Activated CD4-positive, alpha-beta T cell treated with anti-CD3 and anti-CD28 coated beads, Interleukin-2, amount 50 U/mL, for 1 hour (primary cell): ENCODE measurements at regions not wholly inside any gene's neighbourhood (a gene's known extent, or its start where the extent isn't known, plus 50 kb on each side); places are given as distances from the start of the nearest gene placed in this dataset.

ENCODE experiments used
- DNase-seq: peaks from one replicate; pipeline ENCODE4 v3.0.0-alpha.2; 2020

DNA sequence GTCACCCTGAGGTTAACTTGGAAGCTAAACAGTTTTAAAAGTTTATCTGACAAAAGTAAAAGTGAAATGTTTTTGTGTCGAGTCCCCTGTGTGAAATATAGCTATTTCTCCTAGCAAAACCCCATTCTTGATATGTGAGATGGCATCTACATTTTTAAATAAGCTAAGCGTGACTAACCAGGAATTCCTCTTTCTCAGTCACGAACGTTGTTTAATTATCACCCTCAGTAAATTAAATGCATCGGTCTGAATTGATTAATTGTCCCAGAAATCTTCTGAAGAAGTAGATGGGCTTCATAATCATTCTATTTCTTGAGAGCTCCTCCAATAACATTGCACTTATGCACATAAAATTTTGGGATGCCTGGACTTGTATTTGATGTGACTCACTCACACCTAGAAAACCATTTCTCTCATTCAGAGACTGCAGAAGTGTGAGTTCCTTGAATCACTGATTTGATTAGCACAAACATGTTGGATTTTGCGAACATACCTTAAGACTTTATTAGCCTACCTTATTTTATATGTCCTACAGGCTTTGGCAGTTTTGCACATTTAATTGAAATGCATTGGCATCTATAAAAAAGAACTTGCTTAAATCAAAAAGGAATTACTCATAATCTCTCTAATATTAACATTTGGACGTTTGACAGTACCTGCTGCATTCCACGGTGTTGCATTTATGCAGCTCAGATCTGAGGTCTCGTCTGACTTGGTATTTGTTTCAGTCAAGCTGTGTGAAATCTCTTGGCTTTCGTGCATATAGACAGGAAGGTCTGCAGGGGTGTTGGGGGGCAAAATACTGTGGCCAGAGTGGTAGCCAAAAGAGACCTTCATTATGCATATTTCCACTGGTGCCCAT, 475.2 kb downstream of the EPHA4 start:
- DNase-seq: no peak

GRCh38 chr2:221097568-221097915, 474.6 kb downstream of the EPHA4 start:
- no peak for DNase-seq

GRCh38 chr2:221097949-221098348, 474.2 kb downstream of the EPHA4 start:
- no peak for DNase-seq

- DNase-seq: no peak
Observed at GRCh38 chr2:221100467-221101089, 471.5 kb downstream of the EPHA4 start.

DNA sequence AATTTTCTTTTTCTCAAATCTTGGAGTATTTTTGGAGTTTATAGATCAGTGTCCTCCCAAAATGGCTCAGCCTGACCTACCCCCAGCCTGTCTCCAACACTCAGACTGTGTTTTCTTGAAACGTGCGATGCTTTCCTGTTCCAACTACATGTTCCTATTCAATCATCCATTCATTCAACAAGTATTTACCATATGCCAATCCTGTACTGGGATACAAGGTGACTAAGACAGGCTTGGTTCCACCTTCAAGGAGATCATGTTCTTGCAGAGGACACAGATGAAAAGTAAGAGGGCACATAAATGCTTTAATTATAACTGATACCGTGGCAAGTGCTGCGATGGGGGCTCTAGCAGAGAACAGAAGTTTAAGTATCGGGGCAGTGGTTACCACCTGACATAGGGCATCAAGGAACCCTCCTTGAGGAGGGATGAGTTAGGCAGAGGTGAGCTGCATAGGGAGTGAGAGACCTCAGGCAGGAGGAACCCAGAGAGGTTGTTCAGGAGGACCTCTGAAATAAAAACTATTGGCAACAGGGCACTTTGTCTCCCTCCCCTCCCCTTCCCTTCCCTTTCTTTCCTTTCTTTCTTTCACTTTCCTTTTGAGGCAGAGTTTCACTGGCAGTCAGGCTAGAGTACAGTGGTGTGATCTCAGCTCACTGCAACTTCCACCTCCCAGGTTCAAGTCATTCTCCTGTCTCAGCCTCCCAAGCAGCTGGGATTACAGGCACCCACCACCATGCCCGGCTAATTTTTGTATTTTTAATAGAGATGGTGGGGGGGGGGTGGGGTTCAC, 469.0 kb downstream of the EPHA4 start:
- DNase-seq: no peak

GRCh38 chr2:221103930-221104329, 468.2 kb downstream of the EPHA4 start:
- no peak for DNase-seq

DNA sequence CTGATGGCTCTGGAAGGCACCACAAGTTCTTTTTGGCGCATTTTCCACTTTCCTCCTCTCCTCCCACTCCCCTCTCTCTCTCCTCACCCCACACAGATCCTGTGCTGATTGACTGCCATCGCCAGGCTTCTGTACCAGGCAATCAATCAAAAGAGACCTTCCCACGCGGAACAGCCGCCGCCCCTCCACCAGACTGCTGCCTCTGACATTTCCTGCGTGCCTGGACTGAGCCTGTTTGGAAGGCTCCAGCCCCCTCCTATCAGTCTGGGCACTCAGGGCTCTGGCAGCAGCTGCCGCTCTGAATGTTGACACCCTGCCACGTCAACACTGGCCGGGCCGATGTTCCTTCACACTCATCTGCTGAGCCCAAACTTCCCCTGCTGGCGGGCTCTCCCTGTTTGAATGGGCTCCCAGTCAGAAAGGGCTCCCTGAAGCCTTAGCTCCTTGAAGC, 467.7 kb downstream of the EPHA4 start:
- DNase-seq: no peak

DNA sequence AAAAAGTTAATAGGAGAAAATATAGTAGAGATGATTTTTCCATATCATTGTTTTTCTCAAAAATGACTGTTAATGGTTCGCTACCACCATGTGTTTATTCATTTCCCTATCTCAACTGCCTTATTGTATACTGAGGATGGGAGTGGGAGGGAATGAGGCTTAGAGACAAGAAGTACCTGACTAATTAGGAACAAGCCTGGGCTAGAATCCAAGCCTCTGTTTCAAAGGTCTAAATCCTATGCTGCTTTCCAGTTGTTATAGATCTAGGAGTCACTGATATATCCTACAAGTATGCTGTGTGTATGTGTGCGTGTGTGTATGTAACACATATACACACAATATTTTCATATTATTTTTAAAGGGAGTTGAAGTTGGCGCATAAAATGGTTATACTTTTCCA, 465.9 kb downstream of the EPHA4 start:
- DNase-seq: no peak

- no peak for DNase-seq
Observed at GRCh38 chr2:221107424-221107823, 464.7 kb downstream of the EPHA4 start.

DNA sequence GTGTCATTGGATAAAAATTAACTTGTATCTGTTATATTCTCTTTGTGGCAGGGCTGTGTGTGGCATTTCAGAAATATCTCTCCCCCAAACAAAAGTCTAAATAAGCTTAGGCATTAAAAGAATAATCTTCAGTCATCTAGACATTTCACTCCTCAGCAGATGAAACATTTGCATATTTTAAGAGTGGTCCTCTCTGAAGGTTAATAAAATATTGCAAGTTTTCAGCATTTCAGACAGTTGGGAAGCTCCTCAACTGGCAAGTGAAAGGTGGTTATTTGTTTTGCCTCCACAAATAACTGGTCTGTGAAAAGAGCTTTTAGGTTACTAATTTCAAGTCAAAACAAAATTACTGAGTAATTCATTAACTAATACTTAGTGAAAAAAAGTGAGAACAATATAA, 462.6 kb downstream of the EPHA4 start:
- DNase-seq: no peak

GRCh38 chr2:221111739-221112138, 460.4 kb downstream of the EPHA4 start:
- no peak for DNase-seq

DNA sequence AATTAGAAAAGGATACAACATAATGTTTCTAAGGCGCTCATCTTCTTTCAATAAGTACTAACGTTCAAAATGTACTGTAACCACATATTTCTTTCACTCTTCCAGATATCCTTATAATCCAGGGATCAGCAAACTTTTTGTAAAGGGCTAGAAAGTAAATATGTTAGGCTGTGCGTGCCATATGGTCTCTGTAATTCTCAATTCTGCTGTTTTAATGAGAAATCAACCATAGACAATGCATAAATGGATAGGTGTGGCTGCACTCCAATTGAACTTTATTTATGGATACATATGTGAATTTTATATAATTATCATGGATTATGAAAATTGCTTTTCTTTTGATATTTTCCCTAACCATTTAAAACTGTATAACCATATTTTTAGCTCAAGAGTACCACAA, 459.4 kb downstream of the EPHA4 start:
- no peak for DNase-seq

GRCh38 chr2:221115944-221116343, 456.2 kb downstream of the EPHA4 start:
- DNase-seq: no peak

GRCh38 chr2:221120643-221121042, 451.5 kb downstream of the EPHA4 start:
- DNase-seq: no peak

GRCh38 chr2:221123396-221123795, 448.7 kb downstream of the EPHA4 start:
- DNase-seq: no peak

DNA sequence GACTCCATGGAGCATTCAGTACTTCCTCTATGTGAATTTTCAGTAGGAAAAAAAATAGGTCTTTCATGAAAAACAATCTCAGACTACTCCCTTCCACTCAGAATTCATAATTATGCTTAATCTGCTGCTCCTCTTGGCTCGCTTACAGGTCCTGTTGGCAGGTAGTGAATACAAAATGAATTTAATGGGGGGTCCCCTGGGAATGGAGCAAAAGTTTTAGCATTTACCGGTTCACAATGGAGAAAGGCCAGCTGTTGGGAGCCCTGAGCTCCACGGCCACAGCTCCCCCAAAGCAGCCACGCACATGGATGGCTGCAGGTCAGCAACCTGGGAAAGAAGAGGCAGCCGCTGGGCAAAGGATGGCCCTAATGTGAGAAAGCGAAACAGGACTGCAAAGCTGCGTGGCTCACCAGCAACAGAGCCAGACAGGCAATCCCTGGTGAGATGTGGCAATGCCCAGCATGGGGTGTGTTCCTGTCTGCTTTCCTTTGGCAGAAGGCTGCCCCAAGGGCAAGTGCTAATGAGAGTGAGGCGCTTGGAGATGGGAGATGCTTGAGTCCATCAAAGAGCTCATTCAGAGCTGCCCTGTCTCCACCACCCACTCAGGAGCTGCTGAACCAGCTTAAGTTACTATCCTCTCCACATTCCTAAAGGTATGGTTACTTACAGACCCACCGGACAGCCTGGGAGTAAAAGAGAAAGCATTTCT, 447.4 kb downstream of the EPHA4 start:
- no peak for DNase-seq

GRCh38 chr2:221125691-221126090, 446.4 kb downstream of the EPHA4 start:
- no peak for DNase-seq

DNA sequence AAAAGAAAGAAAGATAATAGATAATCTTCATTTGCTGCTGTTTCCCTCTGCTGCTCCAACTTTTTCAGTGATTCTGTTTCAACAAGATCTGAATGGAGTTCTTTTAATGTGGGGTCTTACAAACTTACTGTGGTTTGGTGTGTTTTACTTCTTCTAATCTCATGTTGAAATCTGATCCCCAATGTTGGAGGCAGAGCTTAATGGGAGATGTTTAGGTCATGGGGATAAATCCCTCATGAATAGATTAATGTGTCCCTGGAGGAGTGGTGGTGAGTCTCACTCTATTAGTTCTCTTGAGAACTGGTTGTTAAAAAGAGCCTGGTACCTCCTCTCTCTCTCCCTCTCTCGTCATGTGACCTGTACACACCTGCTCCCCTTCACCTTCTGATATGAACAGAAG, 442.4 kb downstream of the EPHA4 start:
- DNase-seq: no peak

GRCh38 chr2:221130431-221130830, 441.7 kb downstream of the EPHA4 start:
- no peak for DNase-seq

GRCh38 chr2:221133941-221134340, 438.2 kb downstream of the EPHA4 start:
- DNase-seq: no peak

- DNase-seq: no peak
Observed at GRCh38 chr2:221134718-221135117, 437.4 kb downstream of the EPHA4 start.

- no peak for DNase-seq
Observed at GRCh38 chr2:221135699-221136098, 436.4 kb downstream of the EPHA4 start.

- DNase-seq: no peak
Observed at GRCh38 chr2:221137385-221137784, 434.7 kb downstream of the EPHA4 start.
